ENCODE measurements at regions not wholly inside any gene's neighbourhood (a gene's known extent, or its start where the extent isn't known, plus 50 kb on each side); places are given as distances from the start of the nearest gene placed in this dataset.

DNA sequence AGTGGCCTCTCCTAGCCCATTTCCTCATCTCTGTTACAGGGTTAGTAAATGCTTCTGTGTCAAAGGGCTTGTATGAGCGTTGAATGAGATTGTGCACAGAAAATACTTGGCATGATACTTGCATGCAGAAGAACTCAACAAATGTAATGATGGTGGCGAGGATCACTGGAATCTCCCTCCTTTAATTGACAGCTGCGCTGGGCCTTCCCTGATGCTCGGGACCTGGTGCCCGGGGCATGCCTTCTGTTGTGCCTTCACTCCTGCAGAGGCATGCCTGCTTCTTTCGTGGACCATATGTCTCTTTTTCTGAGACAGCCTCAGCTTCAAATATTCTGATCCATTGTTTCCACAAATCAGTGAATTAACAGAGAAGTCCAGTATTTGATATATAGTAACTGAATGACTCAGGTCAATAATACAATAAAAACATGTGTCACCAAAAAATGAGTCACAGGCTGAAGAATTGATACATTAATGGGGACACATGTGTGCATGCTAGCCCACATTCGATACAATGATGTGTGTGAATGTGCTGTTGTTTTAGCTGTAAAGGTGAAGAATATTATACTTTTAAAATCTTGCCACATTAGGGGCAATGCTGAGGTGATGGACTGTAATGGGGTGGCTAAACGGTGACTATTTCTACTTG lies 243.3 kb upstream of the TBL1XR1 start:
- TF ChIP-seq ZSCAN21 (CRISPR knock-in tag; IDR thresholded peaks at IDR 0.05; ENCODE audit: borderline replicate concordance) (no peak), POGK (CRISPR knock-in tag; conservative IDR thresholded peaks at IDR 0.05) (no peak), ZNF780A (CRISPR knock-in tag; IDR thresholded peaks at IDR 0.05) (no peak), SKIL (CRISPR knock-in tag; IDR thresholded peaks at IDR 0.05; ENCODE audit: borderline replicate concordance) (no peak), ZSCAN31 (CRISPR knock-in tag; IDR thresholded peaks at IDR 0.05; ENCODE audit: low read depth) (no peak), RCOR2 (CRISPR knock-in tag; IDR thresholded peaks at IDR 0.05) (no peak), ZNF597 (CRISPR knock-in tag; IDR thresholded peaks at IDR 0.05) (no peak), CAMTA2 (CRISPR knock-in tag; IDR thresholded peaks at IDR 0.05; ENCODE audit: borderline replicate concordance) (no peak), MTF1 (CRISPR knock-in tag; IDR thresholded peaks at IDR 0.05) (no peak), SALL2 (CRISPR knock-in tag; IDR thresholded peaks at IDR 0.05) (no peak)
- TF ChIP-seq, protein P1, sequence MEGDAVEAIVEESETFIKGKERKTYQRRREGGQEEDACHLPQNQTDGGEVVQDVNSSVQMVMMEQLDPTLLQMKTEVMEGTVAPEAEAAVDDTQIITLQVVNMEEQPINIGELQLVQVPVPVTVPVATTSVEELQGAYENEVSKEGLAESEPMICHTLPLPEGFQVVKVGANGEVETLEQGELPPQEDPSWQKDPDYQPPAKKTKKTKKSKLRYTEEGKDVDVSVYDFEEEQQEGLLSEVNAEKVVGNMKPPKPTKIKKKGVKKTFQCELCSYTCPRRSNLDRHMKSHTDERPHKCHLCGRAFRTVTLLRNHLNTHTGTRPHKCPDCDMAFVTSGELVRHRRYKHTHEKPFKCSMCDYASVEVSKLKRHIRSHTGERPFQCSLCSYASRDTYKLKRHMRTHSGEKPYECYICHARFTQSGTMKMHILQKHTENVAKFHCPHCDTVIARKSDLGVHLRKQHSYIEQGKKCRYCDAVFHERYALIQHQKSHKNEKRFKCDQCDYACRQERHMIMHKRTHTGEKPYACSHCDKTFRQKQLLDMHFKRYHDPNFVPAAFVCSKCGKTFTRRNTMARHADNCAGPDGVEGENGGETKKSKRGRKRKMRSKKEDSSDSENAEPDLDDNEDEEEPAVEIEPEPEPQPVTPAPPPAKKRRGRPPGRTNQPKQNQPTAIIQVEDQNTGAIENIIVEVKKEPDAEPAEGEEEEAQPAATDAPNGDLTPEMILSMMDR (CRISPR knock-in tag; IDR thresholded peaks at IDR 0.05), result no peak
- TF ChIP-seq, protein P2, sequence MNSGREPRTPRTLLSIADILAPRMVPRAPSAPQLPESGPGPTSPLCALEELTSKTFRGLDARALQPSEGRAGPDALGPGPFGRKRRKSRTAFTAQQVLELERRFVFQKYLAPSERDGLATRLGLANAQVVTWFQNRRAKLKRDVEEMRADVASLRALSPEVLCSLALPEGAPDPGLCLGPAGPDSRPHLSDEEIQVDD (CRISPR knock-in tag; IDR thresholded peaks at IDR 0.05; ENCODE audit: borderline replicate concordance), result no peak
